GM19043 (cell line): ENCODE measurements at regions not wholly inside any gene's neighbourhood (a gene's known extent, or its start where the extent isn't known, plus 50 kb on each side); places are given as distances from the start of the nearest gene placed in this dataset.
"Not testable (repeated sequence)": the region's sequence is repeated elsewhere in the genome, so short reads cannot be mapped to it uniquely, and the experiment has no call there.

Source experiments
- ATAC-seq: cut with Tn5 transposase; IDR thresholded peaks from one replicate; pipeline ENCODE4 v1.9.1; 2021; ENCODE audit warnings: low read depth; ENCODE audit not compliant: unreplicated experiment

- no peak for ATAC-seq
Observed at GRCh38 chr4:79748835-79749234, 324.2 kb downstream of the ANTXR2 start.

- ATAC-seq, result no peak
Observed at GRCh38 chr4:79747252-79747651, 325.8 kb downstream of the ANTXR2 start.

- no peak for ATAC-seq
Observed at GRCh38 chr4:79743014-79743413, 330.0 kb downstream of the ANTXR2 start.

- ATAC-seq, result no peak
Observed at GRCh38 chr4:79739912-79740311, 331.9 kb upstream of the GK2 start.

GRCh38 chr4:79723507-79723906 lies 315.5 kb upstream of the GK2 start:
- ATAC-seq, result no peak

- no peak for ATAC-seq
Observed at GRCh38 chr4:79700356-79700755, 292.3 kb upstream of the GK2 start.

GRCh38 chr4:79697444-79697843 lies 289.4 kb upstream of the GK2 start:
- no peak for ATAC-seq

- ATAC-seq, result not testable (repeated sequence)
Observed at GRCh38 chr4:79696534-79696933, 288.5 kb upstream of the GK2 start.

- ATAC-seq, result no peak
Observed at GRCh38 chr4:79695848-79696247, 287.8 kb upstream of the GK2 start.

GRCh38 chr4:79689740-79690139 lies 281.7 kb upstream of the GK2 start:
- ATAC-seq, result no peak

GRCh38 chr4:79688691-79689090 lies 280.7 kb upstream of the GK2 start:
- ATAC-seq, result no peak

- no peak for ATAC-seq
Observed at GRCh38 chr4:79687006-79687405, 279.0 kb upstream of the GK2 start.

- no peak for ATAC-seq
Observed at GRCh38 chr4:79685542-79685941, 277.5 kb upstream of the GK2 start.

GRCh38 chr4:79684516-79684915 lies 276.5 kb upstream of the GK2 start:
- no peak for ATAC-seq

- no peak for ATAC-seq
Observed at GRCh38 chr4:79682801-79683530, 274.9 kb upstream of the GK2 start.

- ATAC-seq, result no peak
Observed at GRCh38 chr4:79682161-79682560, 274.1 kb upstream of the GK2 start.

- ATAC-seq, result no peak
Observed at GRCh38 chr4:79679859-79680258, 271.8 kb upstream of the GK2 start.

GRCh38 chr4:79678472-79679202 lies 270.6 kb upstream of the GK2 start:
- ATAC-seq, result no peak

- no peak for ATAC-seq
Observed at GRCh38 chr4:79676705-79677104, 268.7 kb upstream of the GK2 start.

- not testable (repeated sequence) for ATAC-seq
Observed at GRCh38 chr4:79674906-79675305, 266.9 kb upstream of the GK2 start.

GRCh38 chr4:79673898-79674297 lies 265.9 kb upstream of the GK2 start:
- ATAC-seq, result no peak

GRCh38 chr4:79673377-79673776 lies 265.3 kb upstream of the GK2 start:
- ATAC-seq, result no peak
